ENCODE measurements at regions not wholly inside any gene's neighbourhood (a gene's known extent, or its start where the extent isn't known, plus 50 kb on each side); places are given as distances from the start of the nearest gene placed in this dataset.

- no peak for TF ChIP-seq CTCF (conservative IDR thresholded peaks at IDR 0.05 in 1 of 2, IDR thresholded peaks at IDR 0.05 in 1 of 2; ENCODE audit: extremely low read depth in 1 of 2, insufficient read depth in 1 of 2, low read depth in 1 of 2, low read length in 2 of 2)
- no peak for TF ChIP-seq EZH2 (IDR thresholded peaks at IDR 0.05; ENCODE audit: borderline replicate concordance, low read length)
Observed at GRCh38 chr2:2409481-2409880, 78.4 kb upstream of the MYT1L start.

Measured in mammary epithelial cell (primary cell).